ENCODE measurements at regions not wholly inside any gene's neighbourhood (a gene's known extent, or its start where the extent isn't known, plus 50 kb on each side); places are given as distances from the start of the nearest gene placed in this dataset.

GRCh38 chr3:10602769-10603768 lies 97.7 kb upstream of the ATP2B2 start:
- Histone ChIP-seq H3K4me2 (peak overlapping the region; percentile 21; the same call in 1 of the 2 replicates), H3K4me1 (ENCODE audit: low read depth, poor library complexity, severe bottlenecking) (peaks cover 8% of the 10 kb centered on the region), H2AFZ (ENCODE audit: low read depth) (no peak overlapping the region), H3K79me2 (ENCODE audit: insufficient read depth, low read depth) (no peaks in the 10 kb centered on the region), H4K20me1 (ENCODE audit: insufficient read depth) (no peaks in the 10 kb centered on the region), H3K36me3 (ENCODE audit: insufficient read depth) (no peaks in the 10 kb centered on the region), H3K4me3 (IDR thresholded peaks at IDR 0.05; ENCODE audit: insufficient read depth, low read depth, low read length) (no peak overlapping the region), H3K27me3 (ENCODE audit: insufficient read depth, low read depth) (no peaks in the 10 kb centered on the region; the same call in 1 of the 2 replicates), H3K27ac (no peak overlapping the region), H3K9ac (no peak overlapping the region)
- no peak for TF ChIP-seq CTCF (conservative IDR thresholded peaks at IDR 0.05; ENCODE audit: low read depth, low read length)

- Histone ChIP-seq H3K27me3 (ENCODE audit: insufficient read depth, low read depth) (no peaks in the 10 kb centered on the region), H3K79me2 (ENCODE audit: insufficient read depth, low read depth) (no peaks in the 10 kb centered on the region), H3K4me3 (IDR thresholded peaks at IDR 0.05; ENCODE audit: insufficient read depth, low read depth, low read length) (no peak overlapping the region), H3K4me2 (no peak overlapping the region), H3K27ac (no peak overlapping the region), H4K20me1 (ENCODE audit: insufficient read depth) (no peaks in the 10 kb centered on the region), H3K9ac (no peak overlapping the region), H3K36me3 (ENCODE audit: insufficient read depth) (no peaks in the 10 kb centered on the region), H2AFZ (ENCODE audit: low read depth) (no peak overlapping the region), H3K4me1 (ENCODE audit: low read depth, poor library complexity, severe bottlenecking) (no peaks in the 10 kb centered on the region)
- no peak for TF ChIP-seq CTCF (conservative IDR thresholded peaks at IDR 0.05; ENCODE audit: low read depth, low read length)
These were observed 103.7 kb upstream of the ATP2B2 start for GRCh38 chr3:10609134-10609533.

- no peak overlapping the region for H3K4me2 ChIP-seq
- H3K4me3 ChIP-seq (IDR thresholded peaks at IDR 0.05; ENCODE audit: insufficient read depth, low read depth, low read length): no peak overlapping the region
- H3K27ac ChIP-seq: no peak overlapping the region
- H3K27me3 ChIP-seq (ENCODE audit: insufficient read depth, low read depth): no peaks in the 10 kb centered on the region
- H2AFZ ChIP-seq (ENCODE audit: low read depth): no peak overlapping the region
- H3K79me2 ChIP-seq (ENCODE audit: insufficient read depth, low read depth): no peaks in the 10 kb centered on the region
- no peak overlapping the region for H3K9ac ChIP-seq
- no peaks in the 10 kb centered on the region for H3K4me1 ChIP-seq (ENCODE audit: low read depth, poor library complexity, severe bottlenecking)
- H3K36me3 ChIP-seq (ENCODE audit: insufficient read depth): no peaks in the 10 kb centered on the region
- no peak for TF ChIP-seq CTCF (conservative IDR thresholded peaks at IDR 0.05; ENCODE audit: low read depth, low read length)
- H4K20me1 ChIP-seq (ENCODE audit: insufficient read depth): no peaks in the 10 kb centered on the region
These were observed 108.8 kb upstream of the ATP2B2 start for GRCh38 chr3:10614168-10614567.

GRCh38 chr3:10615715-10616114 lies 110.3 kb upstream of the ATP2B2 start:
- H2AFZ ChIP-seq (ENCODE audit: low read depth): no peak overlapping the region
- no peak for TF ChIP-seq CTCF (conservative IDR thresholded peaks at IDR 0.05; ENCODE audit: low read depth, low read length)
- no peaks in the 10 kb centered on the region for H4K20me1 ChIP-seq (ENCODE audit: insufficient read depth)
- H3K4me2 ChIP-seq: no peak overlapping the region
- H3K27ac ChIP-seq: no peak overlapping the region
- no peaks in the 10 kb centered on the region for H3K4me1 ChIP-seq (ENCODE audit: low read depth, poor library complexity, severe bottlenecking)
- H3K27me3 ChIP-seq (ENCODE audit: insufficient read depth, low read depth): no peaks in the 10 kb centered on the region
- H3K4me3 ChIP-seq (IDR thresholded peaks at IDR 0.05; ENCODE audit: insufficient read depth, low read depth, low read length): no peak overlapping the region
- H3K79me2 ChIP-seq (ENCODE audit: insufficient read depth, low read depth): no peaks in the 10 kb centered on the region
- no peaks in the 10 kb centered on the region for H3K36me3 ChIP-seq (ENCODE audit: insufficient read depth)
- H3K9ac ChIP-seq: no peak overlapping the region

Data from KMS-11 (cell line).